ENCODE measurements at regions not wholly inside any gene's neighbourhood (a gene's known extent, or its start where the extent isn't known, plus 50 kb on each side); places are given as distances from the start of the nearest gene placed in this dataset.

DNA sequence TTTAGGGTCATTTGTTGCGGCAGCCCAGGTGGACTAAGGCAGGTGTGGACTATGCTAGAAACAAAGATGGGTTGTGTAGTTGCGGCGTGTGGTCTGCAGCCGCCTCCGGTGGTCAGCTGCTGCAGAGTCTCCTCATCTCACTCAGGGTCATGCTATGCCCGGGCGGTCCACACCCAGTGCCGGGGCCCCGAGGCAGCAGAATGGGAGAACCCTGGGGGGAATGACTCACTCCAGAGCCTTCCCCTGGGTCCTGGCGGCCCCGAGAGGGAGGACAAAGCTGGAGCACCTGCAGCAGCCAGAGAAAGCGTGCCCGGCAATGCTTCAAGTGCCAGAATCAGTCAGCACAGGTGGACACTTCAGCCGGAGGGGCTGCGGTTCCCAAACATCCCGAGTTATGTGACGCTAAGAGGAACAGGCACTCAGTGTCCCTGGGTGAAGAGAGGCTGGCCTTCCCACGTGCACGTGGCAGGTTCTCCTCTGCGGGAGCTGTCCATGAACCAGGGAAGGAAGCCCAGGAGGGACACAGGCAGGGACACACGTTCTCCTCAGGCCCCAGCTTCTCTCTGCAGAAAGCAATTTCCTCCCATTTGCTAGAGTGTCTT, 289.6 kb upstream of the B3GAT1 start:
- no peak for DNase-seq (ENCODE audit: low spot score)

DNA sequence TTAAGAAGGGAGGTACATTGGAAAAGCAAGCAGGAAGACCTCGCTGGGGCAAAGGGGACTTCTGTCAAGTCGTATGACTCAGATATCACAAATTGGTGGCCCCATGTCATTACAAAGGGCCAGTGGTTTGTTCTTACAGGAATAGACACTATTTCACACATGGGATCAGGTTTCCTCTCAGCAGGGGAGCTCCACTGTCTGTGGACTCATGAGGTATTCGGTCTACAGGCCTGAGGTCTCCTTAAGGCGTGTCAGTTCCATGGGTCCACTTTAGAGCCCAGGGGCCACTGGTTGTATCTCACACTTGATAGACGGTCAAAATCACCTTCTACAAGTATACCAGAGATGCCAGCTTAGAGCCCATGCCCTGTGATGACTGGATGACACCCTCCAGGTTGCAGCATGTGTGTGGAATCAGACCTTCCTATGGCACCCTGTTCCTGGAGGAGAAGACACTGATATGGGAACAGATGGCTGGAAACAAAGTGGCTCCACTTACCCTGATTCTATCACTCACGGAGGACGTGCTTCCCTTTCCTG, 288.1 kb upstream of the B3GAT1 start:
- intact Hi-C loops (cut with micrococcal nuclease): no loop called here
- DNase-seq (ENCODE audit: low spot score): no peak
- no peaks in the 10 kb centered on the region for H3K36me3 Mint-ChIP-seq (ENCODE audit: low read depth)
- H3K27ac Mint-ChIP-seq: no peak overlapping the region
- H3K4me1 Mint-ChIP-seq (ENCODE audit: low read depth): no peaks in the 10 kb centered on the region
- H3K4me3 Mint-ChIP-seq (ENCODE audit: low read depth): no peak overlapping the region
- no peaks in the 10 kb centered on the region for H3K27me3 Mint-ChIP-seq (ENCODE audit: low read depth)
- H3K9me3 Mint-ChIP-seq: no peaks in the 10 kb centered on the region

More for the DNA sequence above, 289.6 kb upstream of the B3GAT1 start:
- no peak overlapping the region for H3K4me3 Mint-ChIP-seq (ENCODE audit: low read depth)
- intact Hi-C loops (cut with micrococcal nuclease): no loop called here
- no peaks in the 10 kb centered on the region for H3K36me3 Mint-ChIP-seq (ENCODE audit: low read depth)
- no peaks in the 10 kb centered on the region for H3K9me3 Mint-ChIP-seq
- no peaks in the 10 kb centered on the region for H3K27me3 Mint-ChIP-seq (ENCODE audit: low read depth)
- no peak overlapping the region for H3K27ac Mint-ChIP-seq
- H3K4me1 Mint-ChIP-seq (ENCODE audit: low read depth): no peaks in the 10 kb centered on the region

DNA sequence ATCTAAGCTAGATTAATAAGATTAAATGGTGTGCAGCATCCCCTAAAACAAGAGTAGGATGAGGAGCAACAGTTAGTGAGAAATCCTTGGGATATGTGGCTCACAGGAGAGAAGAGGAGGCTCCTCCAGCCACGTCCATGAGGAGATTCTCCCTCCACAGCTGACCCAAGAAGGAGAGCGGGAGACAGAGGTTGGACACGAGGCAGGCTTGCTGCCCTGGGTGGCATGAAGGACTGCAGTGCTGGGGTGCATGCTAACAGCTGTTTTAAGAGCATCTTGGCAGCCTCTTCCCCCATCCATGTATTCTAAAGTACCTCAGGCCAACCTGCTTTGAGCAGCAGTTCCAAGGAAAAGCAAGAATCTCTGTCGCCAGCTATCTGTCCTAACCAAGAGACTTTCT, 284.4 kb upstream of the B3GAT1 start:
- intact Hi-C loops (cut with micrococcal nuclease): no loop called here
- Mint-ChIP-seq H3K27ac (no peak overlapping the region), H3K4me1 (ENCODE audit: low read depth) (no peaks in the 10 kb centered on the region), H3K27me3 (ENCODE audit: low read depth) (no peaks in the 10 kb centered on the region), H3K4me3 (ENCODE audit: low read depth) (no peak overlapping the region), H3K36me3 (ENCODE audit: low read depth) (no peaks in the 10 kb centered on the region), H3K9me3 (no peaks in the 10 kb centered on the region)
- DNase-seq (ENCODE audit: low spot score): no peak

DNA sequence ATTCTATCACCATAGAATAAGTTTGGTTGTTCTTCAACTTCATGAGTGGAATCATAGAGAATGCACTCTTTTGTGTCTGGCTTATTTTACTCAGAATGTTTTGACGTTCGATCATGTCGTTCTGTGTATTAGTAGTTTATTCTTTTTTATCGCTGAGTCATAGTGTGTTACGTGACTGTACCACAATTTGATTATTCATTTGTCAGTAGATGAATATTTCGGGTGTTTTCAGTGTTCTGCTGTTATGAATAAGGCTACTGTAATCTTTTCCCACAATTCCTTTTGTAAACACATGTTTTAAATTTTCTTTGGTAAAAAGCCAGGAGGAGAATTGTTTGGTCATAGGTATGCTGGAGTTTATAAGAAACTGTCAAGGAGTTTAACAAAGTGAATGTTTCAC, 279.9 kb upstream of the B3GAT1 start:
- Mint-ChIP-seq H3K27ac (no peak overlapping the region), H3K4me3 (ENCODE audit: low read depth) (no peak overlapping the region), H3K4me1 (ENCODE audit: low read depth) (no peaks in the 10 kb centered on the region), H3K36me3 (ENCODE audit: low read depth) (no peaks in the 10 kb centered on the region), H3K27me3 (ENCODE audit: low read depth) (no peaks in the 10 kb centered on the region), H3K9me3 (no peaks in the 10 kb centered on the region)
- intact Hi-C loops (cut with micrococcal nuclease): no loop called here
- no peak for DNase-seq (ENCODE audit: low spot score)

DNA sequence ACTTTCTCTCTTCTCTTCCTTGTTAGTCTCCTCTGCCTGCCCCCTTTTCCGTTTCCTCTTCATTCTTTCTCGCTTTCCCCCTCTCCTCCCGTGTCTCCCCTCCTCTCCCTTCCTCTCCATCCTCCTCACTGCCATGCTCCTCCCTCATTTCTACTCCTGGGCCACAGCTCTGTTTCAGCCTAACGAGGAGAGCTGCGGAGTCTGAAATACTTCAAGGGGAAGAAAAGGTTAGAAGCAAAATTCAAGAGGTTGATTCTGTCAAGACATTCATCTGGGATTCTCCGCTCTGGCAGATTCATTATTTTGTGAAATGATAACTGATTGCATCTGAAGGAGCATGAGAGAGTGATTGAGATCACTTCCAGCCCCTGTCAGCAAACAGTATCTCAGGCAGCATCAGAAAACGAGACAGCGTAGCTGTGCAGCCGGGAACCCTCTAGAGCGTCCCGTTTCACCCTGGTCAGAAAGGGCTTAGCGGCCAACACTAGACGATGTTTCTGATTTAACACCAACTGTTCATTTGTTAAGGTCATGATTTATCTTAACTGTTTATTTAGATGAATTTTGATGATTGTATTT, 279.3 kb upstream of the B3GAT1 start:
- H3K4me3 Mint-ChIP-seq (ENCODE audit: low read depth): no peak overlapping the region

DNA sequence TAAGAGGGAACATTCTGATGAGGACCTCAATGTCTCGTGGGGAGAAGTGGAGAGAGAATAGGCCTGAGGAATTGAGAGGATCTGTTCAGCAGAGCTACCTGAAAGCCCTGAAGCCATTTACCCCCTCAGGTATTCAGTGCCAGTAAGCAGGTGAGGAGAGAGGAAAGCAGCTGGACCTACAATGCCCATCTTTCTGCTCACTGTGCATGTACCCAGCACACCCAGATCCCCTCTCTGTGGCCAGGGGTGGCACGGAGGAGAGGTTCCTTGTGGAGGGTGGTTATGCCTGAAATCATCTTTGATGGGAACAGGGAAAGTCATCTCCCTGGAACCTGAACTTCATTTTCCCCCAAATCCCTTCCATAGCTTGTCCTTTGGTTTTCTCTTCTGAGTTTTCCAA, 277.8 kb upstream of the B3GAT1 start:
- no peaks in the 10 kb centered on the region for H3K4me1 Mint-ChIP-seq (ENCODE audit: low read depth)

More for the DNA sequence above, 279.3 kb upstream of the B3GAT1 start:
- Mint-ChIP-seq H3K9me3 (no peaks in the 10 kb centered on the region), H3K4me1 (ENCODE audit: low read depth) (no peaks in the 10 kb centered on the region), H3K27me3 (ENCODE audit: low read depth) (no peaks in the 10 kb centered on the region), H3K36me3 (ENCODE audit: low read depth) (no peaks in the 10 kb centered on the region), H3K27ac (no peak overlapping the region)
- intact Hi-C loops (cut with micrococcal nuclease): no loop called here
- DNase-seq (ENCODE audit: low spot score): no peak

DNA sequence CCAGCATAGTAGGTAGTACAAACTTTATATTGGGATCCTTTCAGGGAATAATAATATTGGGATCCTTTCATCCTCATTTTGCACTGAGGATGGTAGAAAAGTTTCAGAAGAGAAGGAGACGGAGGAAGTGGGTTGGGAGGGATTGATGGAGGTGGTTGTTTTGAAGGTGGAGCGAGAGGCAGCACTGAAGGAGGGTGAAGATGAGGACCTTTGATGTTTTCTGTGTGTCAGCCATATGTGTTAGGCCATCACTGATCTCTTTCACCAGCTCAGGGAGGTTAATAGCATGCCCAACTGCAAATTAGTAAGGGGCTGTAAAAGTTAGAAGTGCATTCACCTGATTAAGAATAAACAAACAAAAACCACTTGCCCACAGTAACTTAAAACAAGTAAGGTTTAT, 275.5 kb upstream of the B3GAT1 start:
- no peaks in the 10 kb centered on the region for H3K9me3 Mint-ChIP-seq

More for the DNA sequence above, 277.8 kb upstream of the B3GAT1 start:
- Mint-ChIP-seq H3K9me3 (no peaks in the 10 kb centered on the region), H3K27me3 (ENCODE audit: low read depth) (no peaks in the 10 kb centered on the region), H3K36me3 (ENCODE audit: low read depth) (no peaks in the 10 kb centered on the region), H3K27ac (no peak overlapping the region), H3K4me3 (ENCODE audit: low read depth) (no peak overlapping the region)
- intact Hi-C loops (cut with micrococcal nuclease): no loop called here
- no peak for DNase-seq (ENCODE audit: low spot score)

DNA sequence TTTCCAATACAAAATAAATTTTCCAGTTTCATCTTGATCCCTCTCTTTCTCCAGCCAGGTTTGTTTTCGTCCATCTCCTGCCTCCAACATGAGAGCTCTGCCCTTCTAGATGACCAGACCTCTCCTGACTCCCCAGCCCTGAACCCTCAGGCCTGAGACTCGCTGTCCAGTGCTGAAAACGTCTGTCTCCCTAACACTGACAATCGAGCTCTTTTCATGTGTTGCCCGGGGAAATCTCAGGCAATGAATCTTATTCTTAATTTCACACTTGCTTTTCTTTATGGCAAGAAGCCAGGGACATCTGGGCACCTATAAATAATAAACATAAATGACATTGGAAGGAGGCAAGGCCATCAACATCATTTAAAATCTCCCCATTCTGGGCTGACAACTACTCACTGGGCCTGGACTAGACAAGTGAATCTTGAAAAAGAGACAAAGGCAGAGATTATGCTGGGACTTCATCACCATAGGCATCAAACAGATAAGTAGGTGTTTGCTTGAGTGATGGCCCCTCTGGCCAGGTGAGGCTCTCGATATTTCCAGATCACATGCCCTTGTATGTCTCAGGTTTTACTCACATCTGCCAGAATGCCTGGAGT, 274.5 kb upstream of the B3GAT1 start:
- intact Hi-C loops (cut with micrococcal nuclease): no loop called here
- no peak for DNase-seq (ENCODE audit: low spot score)
- Mint-ChIP-seq H3K27ac (no peak overlapping the region), H3K4me1 (ENCODE audit: low read depth) (no peaks in the 10 kb centered on the region), H3K27me3 (ENCODE audit: low read depth) (no peaks in the 10 kb centered on the region), H3K36me3 (ENCODE audit: low read depth) (no peaks in the 10 kb centered on the region), H3K4me3 (ENCODE audit: low read depth) (no peak overlapping the region), H3K9me3 (no peaks in the 10 kb centered on the region)

More for the DNA sequence above, 275.5 kb upstream of the B3GAT1 start:
- Mint-ChIP-seq H3K4me3 (ENCODE audit: low read depth) (no peak overlapping the region), H3K36me3 (ENCODE audit: low read depth) (no peaks in the 10 kb centered on the region), H3K4me1 (ENCODE audit: low read depth) (no peaks in the 10 kb centered on the region), H3K27ac (no peak overlapping the region), H3K27me3 (ENCODE audit: low read depth) (no peaks in the 10 kb centered on the region)
- DNase-seq (ENCODE audit: low spot score): no peak
- intact Hi-C loops (cut with micrococcal nuclease): no loop called here

DNA sequence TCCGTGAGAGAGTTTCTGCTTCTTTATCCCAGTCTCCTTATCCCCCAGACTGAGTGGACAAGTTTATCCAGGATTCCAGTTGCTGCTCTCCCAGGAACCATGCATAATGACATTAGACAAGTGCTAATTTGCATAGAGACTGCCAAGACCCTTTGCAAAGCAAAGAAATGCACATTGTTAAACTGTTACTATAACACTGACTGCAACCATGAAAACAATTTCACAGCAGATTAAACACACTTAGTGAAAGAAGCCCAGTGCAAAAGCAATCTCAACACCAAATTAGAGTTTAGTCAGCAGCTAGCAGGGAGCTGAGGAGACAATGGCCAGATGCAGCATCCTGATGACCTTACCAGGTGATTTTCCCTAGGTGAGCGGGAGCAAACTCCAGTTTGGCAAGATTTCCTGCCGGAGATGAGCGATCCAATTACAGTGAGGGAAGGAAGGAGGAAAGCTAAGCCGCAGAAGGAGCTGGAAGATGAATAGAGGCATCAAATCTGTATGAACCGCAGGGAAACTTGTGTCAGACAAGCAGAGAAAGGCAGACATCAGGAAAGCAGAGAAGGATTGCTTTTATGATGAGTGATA, 273.8 kb upstream of the B3GAT1 start:
- Mint-ChIP-seq H3K27me3 (ENCODE audit: low read depth) (no peaks in the 10 kb centered on the region), H3K27ac (no peak overlapping the region), H3K4me1 (ENCODE audit: low read depth) (no peaks in the 10 kb centered on the region), H3K4me3 (ENCODE audit: low read depth) (no peak overlapping the region), H3K9me3 (no peaks in the 10 kb centered on the region), H3K36me3 (ENCODE audit: low read depth) (no peaks in the 10 kb centered on the region)
- intact Hi-C loops (cut with micrococcal nuclease): no loop called here
- DNase-seq (ENCODE audit: low spot score): no peak

DNA sequence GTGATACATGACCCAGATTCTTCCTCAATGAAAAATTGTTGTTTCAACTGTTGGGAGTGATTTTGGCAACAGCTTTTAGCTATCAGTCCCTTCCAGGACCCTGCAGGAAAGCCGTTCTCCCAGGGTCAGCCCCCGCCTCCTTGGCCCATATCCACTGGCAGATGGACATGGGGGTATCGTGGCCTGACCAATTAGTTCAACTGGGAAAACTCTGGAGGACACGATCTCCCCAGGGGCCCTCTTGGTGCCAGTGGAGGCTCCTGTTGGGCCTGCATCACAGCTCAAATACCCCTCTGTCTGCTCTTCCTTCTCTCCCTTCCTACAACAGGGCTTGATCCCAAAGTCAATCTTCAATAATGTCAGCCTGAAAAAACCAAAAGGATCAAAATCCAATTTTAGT, 272.5 kb upstream of the B3GAT1 start:
- Mint-ChIP-seq H3K27ac (no peak overlapping the region), H3K36me3 (ENCODE audit: low read depth) (no peaks in the 10 kb centered on the region), H3K4me3 (ENCODE audit: low read depth) (no peak overlapping the region), H3K9me3 (no peaks in the 10 kb centered on the region), H3K4me1 (ENCODE audit: low read depth) (no peaks in the 10 kb centered on the region), H3K27me3 (ENCODE audit: low read depth) (no peaks in the 10 kb centered on the region)
- intact Hi-C loops (cut with micrococcal nuclease): no loop called here
- no peak for DNase-seq (ENCODE audit: low spot score)

DNA sequence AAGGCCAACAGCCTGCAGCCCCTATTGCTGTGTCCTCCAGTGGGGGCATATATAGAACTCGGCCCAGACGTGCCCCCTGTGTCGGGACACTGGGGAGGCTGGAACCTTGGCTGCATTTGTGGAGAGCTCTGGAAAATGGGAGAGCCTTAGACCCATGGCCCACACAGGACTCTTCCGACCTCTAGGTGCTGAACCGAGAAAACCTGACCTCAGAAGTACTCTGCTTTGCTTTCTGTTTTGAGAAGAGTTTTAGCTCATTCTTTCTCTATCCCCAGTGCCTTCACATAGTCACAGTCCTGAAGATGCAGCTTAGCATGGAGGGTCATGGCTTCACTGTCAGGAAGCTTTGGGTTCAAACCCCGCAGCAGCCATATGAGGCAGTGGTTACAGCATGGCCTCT, 271.8 kb upstream of the B3GAT1 start:
- Mint-ChIP-seq H3K27me3 (ENCODE audit: low read depth) (no peaks in the 10 kb centered on the region), H3K4me1 (ENCODE audit: low read depth) (no peaks in the 10 kb centered on the region), H3K27ac (no peak overlapping the region), H3K36me3 (ENCODE audit: low read depth) (no peaks in the 10 kb centered on the region), H3K9me3 (no peaks in the 10 kb centered on the region), H3K4me3 (ENCODE audit: low read depth) (no peak overlapping the region)
- DNase-seq (ENCODE audit: low spot score): no peak
- intact Hi-C loops (cut with micrococcal nuclease): no loop called here

DNA sequence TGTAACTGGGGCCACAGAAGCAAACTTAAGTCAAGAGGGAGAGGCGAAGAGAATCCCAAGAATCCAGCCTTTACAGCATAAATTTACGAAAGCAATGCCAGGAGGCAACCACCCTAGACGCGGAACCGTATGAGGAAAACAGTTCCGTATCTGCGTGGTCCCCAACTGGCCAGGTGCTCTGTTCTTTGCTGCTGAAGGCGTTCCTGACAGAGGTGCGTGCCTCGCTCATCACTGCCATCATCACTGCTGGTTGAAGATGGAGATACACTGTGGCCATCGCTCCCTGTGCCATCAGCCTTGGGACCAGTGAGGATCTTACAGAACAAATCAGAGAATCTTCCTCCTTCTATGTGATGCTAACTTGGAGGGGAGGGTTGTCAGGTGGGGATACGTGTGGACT, 270.5 kb upstream of the B3GAT1 start:
- no peak for DNase-seq (ENCODE audit: low spot score)
- no peaks in the 10 kb centered on the region for H3K36me3 Mint-ChIP-seq (ENCODE audit: low read depth)
- no peaks in the 10 kb centered on the region for H3K4me1 Mint-ChIP-seq (ENCODE audit: low read depth)
- H3K9me3 Mint-ChIP-seq: no peaks in the 10 kb centered on the region
- no peaks in the 10 kb centered on the region for H3K27me3 Mint-ChIP-seq (ENCODE audit: low read depth)
- intact Hi-C loops (cut with micrococcal nuclease): no loop called here
- H3K27ac Mint-ChIP-seq: no peak overlapping the region
- no peak overlapping the region for H3K4me3 Mint-ChIP-seq (ENCODE audit: low read depth)

DNA sequence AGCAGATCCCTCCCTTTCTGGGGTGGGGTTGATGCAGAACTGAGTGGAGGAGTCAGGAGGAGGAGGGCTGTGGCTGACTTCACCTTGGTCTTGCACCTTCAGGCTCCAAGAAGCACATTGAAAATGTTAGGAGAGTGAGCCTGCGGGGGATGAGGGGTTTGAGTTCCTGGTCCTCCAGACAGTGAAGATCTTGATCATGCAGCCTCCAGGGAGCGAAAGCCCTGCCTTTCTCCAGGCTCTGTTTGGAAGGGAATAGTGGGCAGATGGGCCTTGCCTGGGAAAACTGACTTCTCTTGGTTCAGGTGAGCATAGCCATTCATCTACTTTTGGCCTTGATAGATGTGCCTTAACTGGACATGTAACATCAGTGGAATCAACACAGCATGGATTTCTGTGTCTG, 267.6 kb upstream of the B3GAT1 start:
- intact Hi-C loops (cut with micrococcal nuclease): no loop called here
- no peak overlapping the region for H3K4me3 Mint-ChIP-seq (ENCODE audit: low read depth)
- no peaks in the 10 kb centered on the region for H3K36me3 Mint-ChIP-seq (ENCODE audit: low read depth)
- H3K27ac Mint-ChIP-seq: no peak overlapping the region
- no peaks in the 10 kb centered on the region for H3K4me1 Mint-ChIP-seq (ENCODE audit: low read depth)
- H3K27me3 Mint-ChIP-seq (ENCODE audit: low read depth): no peaks in the 10 kb centered on the region
- no peak for DNase-seq (ENCODE audit: low spot score)
- H3K9me3 Mint-ChIP-seq: no peaks in the 10 kb centered on the region

All from activated T-helper 2 cell treated with anti-CD3 and anti-CD28 coated beads, Interferon-gamma antibody, Interleukin-2, Interleukin-4, amounts not matched to agents 10 μg/mL and 5 μg/mL and 100 μg/mL, durations not matched to agents 14 hours and 24 hours and 36 hours (primary cell).